Naive B cell (primary cell): ENCODE measurements at regions not wholly inside any gene's neighbourhood (a gene's known extent, or its start where the extent isn't known, plus 50 kb on each side); places are given as distances from the start of the nearest gene placed in this dataset.

Experiments used
- ATAC-seq, 2 donors: fragments of 150-1000 bp; cut with Tn5 transposase; 2 replicates each; pipeline ENCODE4 v1.10.0; 2021; ENCODE audit warnings: low read depth in 2 of 2, mild to moderate bottlenecking in 2 of 2, moderate library complexity in 2 of 2
- DNase-seq: peaks from one replicate; pipeline ENCODE4 v3.0.0; 2022
- H3K27ac Mint-ChIP-seq, 6 donors: one replicate each; pipeline ENCODE4 v1.8.0; 2020 to 2022; ENCODE audit warnings: mild to moderate bottlenecking in 6 of 6, mixed read lengths in 6 of 6, moderate library complexity in 5 of 6, inconsistent platforms in 2 of 6
- H3K27me3 Mint-ChIP-seq, 3 donors: one replicate each; pipeline ENCODE4 v1.8.0; 2021 to 2022; ENCODE audit warnings: mixed read lengths in 3 of 3, mild to moderate bottlenecking in 1 of 3
- H3K36me3 Mint-ChIP-seq, 2 donors: one replicate each; pipeline ENCODE4 v1.8.0; 2020 to 2022; ENCODE audit warnings: mixed read lengths in 2 of 2, inconsistent platforms in 1 of 2, mild to moderate bottlenecking in 1 of 2
- H3K4me1 Mint-ChIP-seq, 3 donors: one replicate each; pipeline ENCODE4 v1.8.0; 2020 to 2022; ENCODE audit warnings: mixed read lengths in 3 of 3, inconsistent platforms in 1 of 3, mild to moderate bottlenecking in 1 of 3, moderate library complexity in 1 of 3
- H3K4me3 Mint-ChIP-seq, 8 donors: one replicate each; pipeline ENCODE4 v1.8.0; 2020 to 2022; ENCODE audit warnings: mild to moderate bottlenecking in 8 of 8, mixed read lengths in 8 of 8, moderate library complexity in 8 of 8, inconsistent platforms in 2 of 8
- H3K9me3 Mint-ChIP-seq, 7 donors: one replicate each; pipeline ENCODE4 v1.8.0; 2020 to 2022; ENCODE audit warnings: mixed read lengths in 7 of 7, mild to moderate bottlenecking in 5 of 7, inconsistent platforms in 2 of 7, moderate library complexity in 1 of 7

GRCh38 chr6:114428341-114428740 lies 85.5 kb upstream of the HS3ST5 start:
- no peak for ATAC-seq
- Mint-ChIP-seq H3K36me3 (no peaks in the 10 kb centered on the region), H3K9me3 (peaks cover 0 to 26% (median 4%) of the 10 kb centered on the region in 7 donors), H3K4me3 (no peak overlapping the region), H3K27me3 (no peaks in the 10 kb centered on the region), H3K4me1 (no peaks in the 10 kb centered on the region), H3K27ac (no peak overlapping the region)
- no peak for DNase-seq

- peaks cover 0 to 36% (median 3%) of the 10 kb centered on the region in 7 donors for H3K9me3 Mint-ChIP-seq
- no peaks in the 10 kb centered on the region for H3K36me3 Mint-ChIP-seq
- peaks cover 0 to 4% (median 0%) of the 10 kb centered on the region in 3 donors for H3K27me3 Mint-ChIP-seq
- ATAC-seq = no peak
- no peak for DNase-seq
- H3K4me1 Mint-ChIP-seq = no peaks in the 10 kb centered on the region
- no peak overlapping the region for H3K4me3 Mint-ChIP-seq
- no peak overlapping the region for H3K27ac Mint-ChIP-seq
These were observed 78.4 kb upstream of the HS3ST5 start for GRCh38 chr6:114421199-114421598.

- Mint-ChIP-seq H3K4me3 (no peak overlapping the region), H3K27me3 (peaks cover 0 to 4% (median 0%) of the 10 kb centered on the region in 3 donors), H3K4me1 (no peaks in the 10 kb centered on the region), H3K36me3 (no peaks in the 10 kb centered on the region), H3K9me3 (peaks cover 0 to 22% (median 0%) of the 10 kb centered on the region in 7 donors), H3K27ac (no peak overlapping the region)
- DNase-seq (no peak), ATAC-seq (no peak)
These were observed 76.4 kb upstream of the HS3ST5 start for GRCh38 chr6:114419175-114419574.

- Mint-ChIP-seq H3K36me3 (no peaks in the 10 kb centered on the region), H3K27ac (no peak overlapping the region), H3K27me3 (peaks cover 0 to 4% (median 0%) of the 10 kb centered on the region in 3 donors), H3K4me1 (no peaks in the 10 kb centered on the region), H3K4me3 (no peak overlapping the region), H3K9me3 (peaks cover 0 to 16% (median 0%) of the 10 kb centered on the region in 7 donors)
- ATAC-seq (no peak), DNase-seq (no peak)
These were observed 75.6 kb upstream of the HS3ST5 start for GRCh38 chr6:114418304-114418972.

- no peak overlapping the region for H3K4me3 Mint-ChIP-seq
- ATAC-seq (no peak), DNase-seq (no peak)
- H3K27ac Mint-ChIP-seq = no peak overlapping the region
- no peaks in the 10 kb centered on the region for H3K4me1 Mint-ChIP-seq
- peaks cover 0 to 4% (median 0%) of the 10 kb centered on the region in 7 donors for H3K9me3 Mint-ChIP-seq
- H3K36me3 Mint-ChIP-seq = no peaks in the 10 kb centered on the region
- H3K27me3 Mint-ChIP-seq = no peaks in the 10 kb centered on the region
These were observed 64.7 kb upstream of the HS3ST5 start for GRCh38 chr6:114407426-114408035.

GRCh38 chr6:114404339-114404955 lies 61.6 kb upstream of the HS3ST5 start:
- Mint-ChIP-seq H3K27me3 (no peaks in the 10 kb centered on the region), H3K4me3 (no peak overlapping the region), H3K9me3 (peaks cover 0 to 4% (median 0%) of the 10 kb centered on the region in 7 donors), H3K4me1 (no peaks in the 10 kb centered on the region), H3K36me3 (no peaks in the 10 kb centered on the region), H3K27ac (no peak overlapping the region)
- no peak for ATAC-seq
- DNase-seq = no peak

- Mint-ChIP-seq H3K9me3 (peaks cover 0 to 4% (median 0%) of the 10 kb centered on the region in 7 donors), H3K4me1 (no peaks in the 10 kb centered on the region), H3K27ac (no peak overlapping the region), H3K36me3 (no peaks in the 10 kb centered on the region), H3K4me3 (no peak overlapping the region), H3K27me3 (no peaks in the 10 kb centered on the region)
- DNase-seq (no peak), ATAC-seq (no peak)
These were observed 61.0 kb upstream of the HS3ST5 start for GRCh38 chr6:114403858-114404257.

- Mint-ChIP-seq H3K4me3 (no peak overlapping the region), H3K9me3 (peaks cover 0 to 6% (median 0%) of the 10 kb centered on the region in 7 donors), H3K27me3 (no peaks in the 10 kb centered on the region), H3K4me1 (no peaks in the 10 kb centered on the region), H3K36me3 (no peaks in the 10 kb centered on the region), H3K27ac (no peak overlapping the region)
- no peak for ATAC-seq
- no peak for DNase-seq
These were observed 55.7 kb upstream of the HS3ST5 start for GRCh38 chr6:114398481-114398880.
